OCI-LY1 (cell line): ENCODE measurements at regions not wholly inside any gene's neighbourhood (a gene's known extent, or its start where the extent isn't known, plus 50 kb on each side); places are given as distances from the start of the nearest gene placed in this dataset.

Experiments
- H2AFZ ChIP-seq: fragments of 200-600 bp; sonication (generic), shearing (Covaris generic); 2 replicates; pipeline ENCODE4 v1.6.0; 2014; ENCODE audit warnings: antibody characterized with exemption, mild to moderate bottlenecking, low read length
- H3F3A ChIP-seq: fragments of 200-600 bp; sonication (generic), shearing (Covaris generic); 2 replicates; pipeline ENCODE4 v1.6.0; 2014; ENCODE audit warnings: mild to moderate bottlenecking, antibody characterized with exemption, low read length, moderate library complexity; ENCODE audit not compliant: insufficient read depth
- H3K27ac ChIP-seq: fragments of 200-600 bp; sonication (generic); 2 replicates; pipeline ENCODE4 v1.5.1; 2014; ENCODE audit warnings: low read length, mixed run types, mild to moderate bottlenecking, low read depth; ENCODE audit not compliant: poor library complexity, severe bottlenecking
- H3K27me3 ChIP-seq: fragments of 200-600 bp; sonication (generic); 2 replicates; pipeline ENCODE4 v1.6.0; 2014; ENCODE audit warnings: antibody characterized with exemption, mild to moderate bottlenecking, low read length, moderate library complexity; ENCODE audit not compliant: insufficient read depth
- H3K36me3 ChIP-seq: fragments of 200-600 bp; sonication (generic); 2 replicates; pipeline ENCODE4 v1.6.1; 2014; ENCODE audit warnings: mild to moderate bottlenecking, antibody characterized with exemption, low read length, moderate library complexity, mixed read lengths; ENCODE audit not compliant: insufficient read depth
- H3K4me1 ChIP-seq: fragments of 200-600 bp; sonication (generic); 2 replicates; pipeline ENCODE4 v1.5.1; 2014; ENCODE audit warnings: mild to moderate bottlenecking, low read length, moderate library complexity; ENCODE audit not compliant: insufficient read depth, severe bottlenecking
- H3K4me2 ChIP-seq: fragments of 200-600 bp; sonication (generic), shearing (Covaris generic); 2 replicates; pipeline ENCODE4 v1.6.1; 2014; ENCODE audit warnings: low read length
- H3K4me3 ChIP-seq: fragments of 200-600 bp; sonication (generic); 2 replicates; pipeline ENCODE4 v1.5.1; 2014; ENCODE audit warnings: low read length, low read depth, mild to moderate bottlenecking, mixed read lengths; ENCODE audit not compliant: poor library complexity, severe bottlenecking
- H3K79me2 ChIP-seq: fragments of 200-600 bp; shearing (Covaris generic); 2 replicates; pipeline ENCODE4 v1.6.1; 2016; ENCODE audit warnings: mixed run types, low read length, mixed read lengths; ENCODE audit not compliant: insufficient read depth
- H3K9ac ChIP-seq: fragments of 200-600 bp; sonication (generic), shearing (Covaris generic); 2 replicates; pipeline ENCODE4 v1.6.1; 2014; ENCODE audit warnings: mild to moderate bottlenecking, low read length, mixed read lengths
- H3K9me2 ChIP-seq: fragments of 200-600 bp; sonication (generic), shearing (Covaris generic); 2 replicates; pipeline ENCODE4 v1.6.1; 2014; ENCODE audit warnings: low read depth, mild to moderate bottlenecking, low read length, mixed read lengths
- H3K9me3 ChIP-seq: fragments of 200-600 bp; shearing (Covaris generic); 2 replicates; pipeline ENCODE4 v1.6.1; 2014; ENCODE audit warnings: low read length, mixed read lengths
- H4K20me1 ChIP-seq: fragments of 200-600 bp; sonication (generic), shearing (Covaris generic); 2 replicates; pipeline ENCODE4 v1.6.0; 2016; ENCODE audit warnings: mild to moderate bottlenecking, low read length; ENCODE audit not compliant: insufficient read depth
- CTCF ChIP-seq: fragments of 200-600 bp; sonication (generic), shearing (Covaris generic); IDR thresholded peaks from 2 replicates; pipeline ENCODE4 v1.5.1; 2017; ENCODE audit warnings: mild to moderate bottlenecking, antibody characterized with exemption, low read length, moderate library complexity, mixed read lengths
- EZH2 ChIP-seq: fragments of 200-600 bp; sonication (generic), shearing (Covaris generic); IDR thresholded peaks from 2 replicates; pipeline ENCODE4 v1.8.0; 2017; ENCODE audit warnings: borderline replicate concordance, mixed run types, mild to moderate bottlenecking, antibody characterized with exemption, low read length, moderate library complexity, mixed read lengths

- no peaks in the 10 kb centered on the region for H3K27me3 ChIP-seq
- H3K79me2 ChIP-seq = no peaks in the 10 kb centered on the region
- H3K4me2 ChIP-seq = no peak overlapping the region
- no peak overlapping the region for H3K27ac ChIP-seq
- H3K4me3 ChIP-seq = no peak overlapping the region
- no peak overlapping the region for H3K9ac ChIP-seq
- TF ChIP-seq CTCF = no peak
- no peak for TF ChIP-seq EZH2
- no peaks in the 10 kb centered on the region for H3K9me2 ChIP-seq
- no peak overlapping the region for H2AFZ ChIP-seq
- H4K20me1 ChIP-seq = no peaks in the 10 kb centered on the region
- no peaks in the 10 kb centered on the region for H3F3A ChIP-seq
- no peaks in the 10 kb centered on the region for H3K9me3 ChIP-seq
- no peaks in the 10 kb centered on the region for H3K4me1 ChIP-seq
- no peaks in the 10 kb centered on the region for H3K36me3 ChIP-seq
Observed at GRCh38 chr3:72585966-72586365, 262.3 kb downstream of the SHQ1 start.

- no peak overlapping the region for H3K4me2 ChIP-seq
- H3F3A ChIP-seq = no peaks in the 10 kb centered on the region
- no peaks in the 10 kb centered on the region for H4K20me1 ChIP-seq
- no peaks in the 10 kb centered on the region for H3K36me3 ChIP-seq
- no peak overlapping the region for H3K9ac ChIP-seq
- H3K9me3 ChIP-seq = no peaks in the 10 kb centered on the region
- no peaks in the 10 kb centered on the region for H3K4me1 ChIP-seq
- no peak overlapping the region for H3K4me3 ChIP-seq
- no peaks in the 10 kb centered on the region for H3K27me3 ChIP-seq
- H3K27ac ChIP-seq = no peak overlapping the region
- H2AFZ ChIP-seq = no peak overlapping the region
- no peaks in the 10 kb centered on the region for H3K79me2 ChIP-seq
- H3K9me2 ChIP-seq = no peaks in the 10 kb centered on the region
- TF ChIP-seq EZH2 (no peak), CTCF (no peak)
Observed at GRCh38 chr3:72584262-72584661, 264.0 kb downstream of the SHQ1 start.

GRCh38 chr3:72582963-72583362 lies 265.3 kb downstream of the SHQ1 start:
- H3K4me2 ChIP-seq = no peak overlapping the region
- H3F3A ChIP-seq = no peaks in the 10 kb centered on the region
- H2AFZ ChIP-seq = no peak overlapping the region
- H3K36me3 ChIP-seq = no peaks in the 10 kb centered on the region
- no peaks in the 10 kb centered on the region for H3K4me1 ChIP-seq
- no peak for TF ChIP-seq EZH2
- TF ChIP-seq CTCF = no peak
- H3K27me3 ChIP-seq = no peaks in the 10 kb centered on the region
- no peak overlapping the region for H3K9ac ChIP-seq
- no peaks in the 10 kb centered on the region for H3K9me2 ChIP-seq
- H3K27ac ChIP-seq = no peak overlapping the region
- H3K4me3 ChIP-seq = no peak overlapping the region
- no peaks in the 10 kb centered on the region for H4K20me1 ChIP-seq
- H3K9me3 ChIP-seq = no peaks in the 10 kb centered on the region
- H3K79me2 ChIP-seq = no peaks in the 10 kb centered on the region
